ENCODE measurements at regions not wholly inside any gene's neighbourhood (a gene's known extent, or its start where the extent isn't known, plus 50 kb on each side); places are given as distances from the start of the nearest gene placed in this dataset.

- intact Hi-C loops (cut with DNase I), result no loop called here
- TF ChIP-seq POLR2A (IDR thresholded peaks at IDR 0.05) (no peak), CTCF (IDR thresholded peaks at IDR 0.05) (no peak)
- 100% methylated on average over 2 of the region's 2 CpGs for WGBS (ENCODE audit: insufficient coverage, low coverage, low lambda C conversion rate, missing lambda C conversion rate)
- no peaks in the 10 kb centered on the region for H3K9me3 ChIP-seq
- no peak overlapping the region for H3K27ac ChIP-seq
- H3K4me3 ChIP-seq, result no peak overlapping the region
- H3K27me3 ChIP-seq, result no peaks in the 10 kb centered on the region
- H3K36me3 ChIP-seq, result no peaks in the 10 kb centered on the region
- peaks cover 0 to 12% (median 6%) of the 10 kb centered on the region in 4 donors for H3K4me1 ChIP-seq
- ATAC-seq, result no peak
- no peak for DNase-seq
Observed at GRCh38 chr6:168223150-168223549, 96.4 kb downstream of the DACT2 start.

GRCh38 chr6:168222115-168223043 lies 97.2 kb downstream of the DACT2 start:
- no peak for DNase-seq
- Histone ChIP-seq H3K4me1 (peaks cover 0 to 12% (median 6%) of the 10 kb centered on the region in 4 donors), H3K36me3 (no peaks in the 10 kb centered on the region), H3K4me3 (no peak overlapping the region), H3K27me3 (no peaks in the 10 kb centered on the region), H3K9me3 (no peaks in the 10 kb centered on the region), H3K27ac (peak overlapping the region in 2 of 3 donors; percentile 45 to 84)
- WGBS (ENCODE audit: insufficient coverage, low coverage, low lambda C conversion rate, missing lambda C conversion rate), result 81% methylated on average over 13 of the region's 17 CpGs
- intact Hi-C loops (cut with DNase I), result no loop called here
- no peak for ATAC-seq
- TF ChIP-seq POLR2A (IDR thresholded peaks at IDR 0.05), result no peak

GRCh38 chr6:168221497-168222079 lies 98.0 kb downstream of the DACT2 start:
- Histone ChIP-seq H3K27me3 (no peaks in the 10 kb centered on the region), H3K9me3 (no peaks in the 10 kb centered on the region), H3K27ac (peak overlapping the region in 2 of 3 donors; percentile 45 to 84), H3K4me1 (peaks cover 0 to 12% (median 6%) of the 10 kb centered on the region in 4 donors), H3K36me3 (no peaks in the 10 kb centered on the region), H3K4me3 (no peak overlapping the region)
- peak in 2 of 3 donors; percentile 88 to 90 for DNase-seq
- TF ChIP-seq POLR2A (IDR thresholded peaks at IDR 0.05) (no peak), CTCF (IDR thresholded peaks at IDR 0.05) (no peak)
- intact Hi-C loops (cut with DNase I), result no loop called here
- peak; percentile 86 to 96 (median 95) for ATAC-seq
- WGBS (ENCODE audit: insufficient coverage, low coverage, low lambda C conversion rate, missing lambda C conversion rate), result 27% methylated on average over 8 of the region's 8 CpGs

- Histone ChIP-seq H3K36me3 (no peaks in the 10 kb centered on the region), H3K27me3 (no peaks in the 10 kb centered on the region), H3K4me1 (peaks cover 0 to 12% (median 6%) of the 10 kb centered on the region in 4 donors), H3K4me3 (no peak overlapping the region), H3K27ac (peak overlapping the region in 2 of 3 donors; percentile 45 to 84), H3K9me3 (no peaks in the 10 kb centered on the region)
- 60% methylated on average over 5 of the region's 5 CpGs for WGBS (ENCODE audit: insufficient coverage, low coverage, low lambda C conversion rate, missing lambda C conversion rate)
- peak in 1 of 4 donors; percentile 14 for ATAC-seq
- no peak for DNase-seq
- no peak for TF ChIP-seq CTCF (IDR thresholded peaks at IDR 0.05)
- no peak for TF ChIP-seq POLR2A (IDR thresholded peaks at IDR 0.05)
- intact Hi-C loops (cut with DNase I), result no loop called here
Observed at GRCh38 chr6:168221000-168221399, 98.6 kb downstream of the DACT2 start.

GRCh38 chr6:168219804-168220203 lies 99.8 kb downstream of the DACT2 start:
- Histone ChIP-seq H3K4me1 (peaks cover 0 to 12% (median 6%) of the 10 kb centered on the region in 4 donors), H3K27me3 (no peaks in the 10 kb centered on the region), H3K36me3 (no peaks in the 10 kb centered on the region), H3K4me3 (no peak overlapping the region), H3K9me3 (no peaks in the 10 kb centered on the region), H3K27ac (no peak overlapping the region)
- ATAC-seq (no peak), DNase-seq (no peak)
- WGBS (ENCODE audit: insufficient coverage, low coverage, low lambda C conversion rate, missing lambda C conversion rate), result 78% methylated on average over 4 of the region's 10 CpGs
- TF ChIP-seq POLR2A (IDR thresholded peaks at IDR 0.05) (no peak), CTCF (IDR thresholded peaks at IDR 0.05) (no peak)
- intact Hi-C loops (cut with DNase I), result no loop called here

All from right lobe of liver (tissue), 6 donors.